SK-N-SH (cell line): ENCODE measurements at regions not wholly inside any gene's neighbourhood (a gene's known extent, or its start where the extent isn't known, plus 50 kb on each side); places are given as distances from the start of the nearest gene placed in this dataset.

ENCODE experiments used
- CTCF ChIA-PET: fragments of 300-600, 350-600 bp; formaldehyde crosslinking; extraction: SDS; loops from one replicate; lab custom pipeline; 2021; lab: Yijun Ruan, JAX
- POLR2A ChIA-PET: fragments of 350-600 bp; sonication (Branson Sonifier 250); formaldehyde crosslinking; extraction: SDS; loops from one replicate; lab custom pipeline; 2020; ENCODE audit warnings: antibody characterized with exemption, inconsistent platforms; lab: Yijun Ruan, JAX
- DNase-seq: peaks from one replicate; pipeline ENCODE4 v3.0.0; 2012
- H2AFZ ChIP-seq: fragments of 200-600 bp; sonication (generic); 2 replicates; pipeline ENCODE4 v1.8.1; 2016; ENCODE audit warnings: antibody characterized with exemption, mild to moderate bottlenecking, low read depth
- H3F3A ChIP-seq: fragments of 200-600 bp; sonication (generic); replicated peaks from 2 replicates; pipeline ENCODE3; 2016; ENCODE audit warnings: antibody characterized with exemption, mild to moderate bottlenecking; ENCODE audit not compliant: insufficient read depth
- H3K27ac ChIP-seq, 2 experiments: fragments of 200-500 bp in 1 of 2; fragments of 200-600 bp in 1 of 2; sonication (Bioruptor generic) in 1 of 2; sonication (generic), shearing (Covaris generic) in 1 of 2; 2 replicates each; pipeline versions ENCODE4 v1.5.1 to v1.6.1; 2014 to 2016; ENCODE audit warnings: low read depth in 2 of 2, inconsistent platforms in 1 of 2, low read length in 1 of 2, mild to moderate bottlenecking in 1 of 2, mixed read lengths in 1 of 2
- H3K27me3 ChIP-seq: fragments of 200-600 bp; sonication (generic), shearing (Covaris generic); 2 replicates; pipeline ENCODE4 v1.6.1; 2016; ENCODE audit warnings: mixed run types; ENCODE audit not compliant: insufficient read depth
- H3K36me3 ChIP-seq, 2 experiments: fragments of 200-500 bp in 1 of 2; fragments of 200-600 bp in 1 of 2; sonication (Bioruptor generic) in 1 of 2; sonication (generic) in 1 of 2; replicated peaks in 1 of 2; 2 replicates each; pipeline versions ENCODE3 to v1.5.1; 2014 to 2016; ENCODE audit warnings: low read length in 1 of 2, mild to moderate bottlenecking in 1 of 2; ENCODE audit not compliant: insufficient read depth in 2 of 2, control insufficient read depth in 1 of 2
- H3K4me1 ChIP-seq, 2 experiments: fragments of 200-500 bp in 1 of 2; fragments of 200-600 bp in 1 of 2; sonication (Bioruptor generic) in 1 of 2; sonication (generic), shearing (Covaris generic) in 1 of 2; 2 replicates each; pipeline versions ENCODE4 v1.5.1 to v1.6.1; 2014 to 2016; ENCODE audit warnings: low read depth in 1 of 2, low read length in 1 of 2, mixed run types in 1 of 2; ENCODE audit not compliant: insufficient read depth in 2 of 2, control insufficient read depth in 1 of 2
- H3K4me2 ChIP-seq: fragments of 200-600 bp; sonication (generic), shearing (Covaris generic); 2 replicates; pipeline ENCODE4 v1.6.1; 2017; ENCODE audit warnings: mixed run types
- H3K4me3 ChIP-seq, 2 experiments: fragments of 200-500 bp in 1 of 2; fragments of 200-600 bp in 1 of 2; sonication (Bioruptor generic) in 1 of 2; sonication (generic), shearing (Covaris generic) in 1 of 2; 2 replicates each; pipeline versions ENCODE4 v1.5.1 to v1.8.1; 2014 to 2016; ENCODE audit warnings: low read depth in 2 of 2, inconsistent platforms in 1 of 2, low read length in 1 of 2, mild to moderate bottlenecking in 1 of 2, mixed read lengths in 1 of 2, moderate library complexity in 1 of 2
- H3K79me2 ChIP-seq: fragments of 200-600 bp; sonication (generic); 2 replicates; pipeline ENCODE4 v1.8.1; 2017; ENCODE audit warnings: mild to moderate bottlenecking; ENCODE audit not compliant: insufficient read depth
- H3K9ac ChIP-seq: fragments of 200-600 bp; sonication (generic); 2 replicates; pipeline ENCODE4 v1.6.1; 2017; ENCODE audit warnings: mixed run types
- H3K9me2 ChIP-seq: fragments of 200-600 bp; sonication (generic); 2 replicates; pipeline ENCODE4 v1.6.1; 2017; ENCODE audit warnings: mixed run types
- H3K9me3 ChIP-seq: fragments of 200-600 bp; sonication (generic); 2 replicates; pipeline ENCODE4 v1.6.1; 2017; ENCODE audit warnings: mixed run types, mild to moderate bottlenecking, moderate library complexity
- H4K20me1 ChIP-seq: fragments of 200-600 bp; sonication (generic); 2 replicates; pipeline ENCODE4 v1.6.1; 2017; ENCODE audit warnings: mild to moderate bottlenecking, mixed run types; ENCODE audit not compliant: insufficient read depth
- CHD2 ChIP-seq: fragments of 150-350 bp; IDR thresholded peaks from 2 replicates; pipeline ENCODE4 v1.6.1; 2018; ENCODE audit warnings: low read length; ENCODE audit not compliant: partially characterized antibody
- EP300 ChIP-seq, 2 experiments: IDR thresholded peaks; 2 replicates each; pipeline versions ENCODE4 v1.4.0 to v1.6.1; 2012; ENCODE audit warnings: borderline replicate concordance in 1 of 2, low read depth in 1 of 2, low read length in 1 of 2
- EZH2phosphoT487 ChIP-seq: fragments of 200-600 bp; sonication (generic); IDR thresholded peaks from 2 replicates; pipeline ENCODE4 v1.6.1; 2017; ENCODE audit warnings: low read depth, mixed run types, mild to moderate bottlenecking, antibody characterized with exemption, moderate library complexity, borderline replicate concordance
- FOSL2 ChIP-seq: IDR thresholded peaks from 2 replicates; pipeline ENCODE4 v1.4.0; 2012; ENCODE audit warnings: low read depth, mild to moderate bottlenecking, moderate library complexity, borderline replicate concordance
- FOXJ3 ChIP-seq: sonication (generic); formaldehyde crosslinking; IDR thresholded peaks from 2 replicates; pipeline ENCODE4 v1.5.1; 2020; ENCODE audit warnings: mild to moderate bottlenecking, missing genetic modification reagents
- FOXM1 ChIP-seq: IDR thresholded peaks from 2 replicates; pipeline ENCODE4 v1.4.0; 2012; ENCODE audit warnings: low read depth, mild to moderate bottlenecking
- GABPA ChIP-seq: IDR thresholded peaks from 2 replicates; pipeline ENCODE4 v1.4.0; 2012; ENCODE audit warnings: low read depth, mild to moderate bottlenecking
- IRF3 ChIP-seq: fragments of 150-350 bp; IDR thresholded peaks from 2 replicates; pipeline ENCODE4 v1.6.1; 2016; ENCODE audit warnings: mild to moderate bottlenecking, low read depth, low read length
- JUND ChIP-seq: IDR thresholded peaks from 2 replicates; pipeline ENCODE4 v1.4.0; 2012
- MEF2A ChIP-seq: IDR thresholded peaks from 2 replicates; pipeline ENCODE4 v1.4.0; 2012; ENCODE audit warnings: low read depth, borderline replicate concordance
- NFIC ChIP-seq: IDR thresholded peaks from 2 replicates; pipeline ENCODE4 v1.4.0; 2012; ENCODE audit warnings: borderline replicate concordance
- RAD21 ChIP-seq: IDR thresholded peaks from 2 replicates; pipeline ENCODE4 v1.6.1; 2012; ENCODE audit warnings: mild to moderate bottlenecking, low read length
- RCOR1 ChIP-seq: fragments of 150-350 bp; IDR thresholded peaks from 2 replicates; pipeline ENCODE4 v1.6.1; 2017; ENCODE audit warnings: antibody characterized with exemption, low read length
- RFX5 ChIP-seq: IDR thresholded peaks from 2 replicates; pipeline ENCODE4 v1.6.1; 2012; ENCODE audit warnings: mild to moderate bottlenecking, improper control_type of control experiment, low read length
- RXRA ChIP-seq: IDR thresholded peaks from 2 replicates; pipeline ENCODE4 v1.4.0; 2012; ENCODE audit warnings: low read depth, mild to moderate bottlenecking, borderline replicate concordance
- SMC3 ChIP-seq: IDR thresholded peaks from 2 replicates; pipeline ENCODE4 v1.6.1; 2012; ENCODE audit warnings: low read depth, low read length, improper control_type of control experiment
- TEAD4 ChIP-seq: IDR thresholded peaks from 2 replicates; pipeline ENCODE4 v1.4.0; 2012; ENCODE audit warnings: mild to moderate bottlenecking, borderline replicate concordance; ENCODE audit not compliant: insufficient read depth
- ZBTB33 ChIP-seq: IDR thresholded peaks from 2 replicates; pipeline ENCODE4 v1.4.0; 2012; ENCODE audit warnings: low read depth, borderline replicate concordance
- WGBS: methylation state at CpG from one replicate; pipeline ENCODE4 v1.1.6; 2017; ENCODE audit warnings: low lambda C conversion rate; 5-methylcytosine and 5-hydroxymethylcytosine counted together
- TF ChIP-seq, protein P1 (sequence below): IDR thresholded peaks from 2 replicates; pipeline ENCODE4 v1.4.0; 2012; ENCODE audit warnings: low read depth, borderline replicate concordance
- TF ChIP-seq, protein P2 (sequence below): fragments of 150-350 bp; IDR thresholded peaks from 2 replicates; pipeline ENCODE4 v1.6.1; 2017; ENCODE audit warnings: antibody characterized with exemption, low read length, low read depth, borderline replicate concordance

- no peaks in the 10 kb centered on the region for H3K79me2 ChIP-seq
- H3K27me3 ChIP-seq: no peaks in the 10 kb centered on the region
- no peaks in the 10 kb centered on the region for H3K9me2 ChIP-seq
- ChIA-PET CTCF (interaction anchor here (0.6 to 3.6 kb wide), 6 partner anchors 11 to 1036 kb away, joined by 3 to 34 read pairs (median 8); partner anchors contain the start of gene GFM1), POLR2A (no interaction called here)
- no peak overlapping the region for H3K27ac ChIP-seq
- no peak overlapping the region for H3K4me3 ChIP-seq
- no peaks in the 10 kb centered on the region for H4K20me1 ChIP-seq
- TF ChIP-seq RFX5 (no peak), GABPA (no peak), RCOR1 (no peak), CHD2 (no peak), RAD21 (no peak), EZH2phosphoT487 (no peak), IRF3 (no peak), SMC3 (no peak), FOXM1 (no peak)
- TF ChIP-seq, protein P1, sequence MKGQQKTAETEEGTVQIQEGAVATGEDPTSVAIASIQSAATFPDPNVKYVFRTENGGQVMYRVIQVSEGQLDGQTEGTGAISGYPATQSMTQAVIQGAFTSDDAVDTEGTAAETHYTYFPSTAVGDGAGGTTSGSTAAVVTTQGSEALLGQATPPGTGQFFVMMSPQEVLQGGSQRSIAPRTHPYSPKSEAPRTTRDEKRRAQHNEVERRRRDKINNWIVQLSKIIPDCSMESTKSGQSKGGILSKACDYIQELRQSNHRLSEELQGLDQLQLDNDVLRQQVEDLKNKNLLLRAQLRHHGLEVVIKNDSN: no peak
- H2AFZ ChIP-seq: no peak overlapping the region
- H3F3A ChIP-seq: peaks cover 4% of the 10 kb centered on the region
- no peak overlapping the region for H3K4me2 ChIP-seq
- WGBS: 86% methylated on average over 8 of the region's 9 CpGs
- H3K9me3 ChIP-seq: no peaks in the 10 kb centered on the region
- no peaks in the 10 kb centered on the region for H3K36me3 ChIP-seq
- no peak for DNase-seq
- no peak overlapping the region for H3K9ac ChIP-seq
- H3K4me1 ChIP-seq: peaks cover 0 to 8% of the 10 kb centered on the region in 2 experiments; a peak in 1 of 4 replicates
Measured at GRCh38 chr3:157607826-157608405, 104.7 kb upstream of the VEPH1 start.

GRCh38 chr3:157606852-157607197 is 103.6 kb upstream of the VEPH1 start:
- Histone ChIP-seq H3K4me2 (no peak overlapping the region), H3K36me3 (no peaks in the 10 kb centered on the region), H4K20me1 (no peaks in the 10 kb centered on the region), H2AFZ (0 out of 2 replicates have a peak overlapping the region, but pooled peaks have one; percentile 1), H3K27me3 (no peaks in the 10 kb centered on the region), H3K9me3 (no peaks in the 10 kb centered on the region), H3K4me1 (peaks cover 0 to 4% of the 10 kb centered on the region in 2 experiments; a peak in 1 of 4 replicates), H3K27ac (no peak overlapping the region), H3K9me2 (no peaks in the 10 kb centered on the region), H3K79me2 (no peaks in the 10 kb centered on the region), H3K9ac (no peak overlapping the region), H3F3A (peaks cover 4% of the 10 kb centered on the region), H3K4me3 (peak overlapping the region in 1 of 2 experiments; percentile 18; a peak in 1 of 4 replicates)
- no peak for DNase-seq
- CTCF ChIA-PET: interaction anchor here (0.6 to 4.8 kb wide), 44 partner anchors 8 to 1185 kb away, joined by 3 to 34 read pairs (median 4); partner anchors contain the start of genes GFM1 and MLF1
- TF ChIP-seq ZBTB33 (no peak), EP300 (IDR thresholded peaks at IDR 0.05; ENCODE audit: borderline replicate concordance in 1 of 2, low read depth in 1 of 2, low read length in 1 of 2) (no peak), JUND (no peak), FOXM1 (no peak), RAD21 (no peak), MEF2A (no peak), TEAD4 (no peak), FOSL2 (no peak), RXRA (no peak), FOXJ3 (CRISPR knock-in tag) (no peak), NFIC (no peak), RFX5 (no peak)
- TF ChIP-seq, protein P1: no peak
- TF ChIP-seq, protein P2, sequence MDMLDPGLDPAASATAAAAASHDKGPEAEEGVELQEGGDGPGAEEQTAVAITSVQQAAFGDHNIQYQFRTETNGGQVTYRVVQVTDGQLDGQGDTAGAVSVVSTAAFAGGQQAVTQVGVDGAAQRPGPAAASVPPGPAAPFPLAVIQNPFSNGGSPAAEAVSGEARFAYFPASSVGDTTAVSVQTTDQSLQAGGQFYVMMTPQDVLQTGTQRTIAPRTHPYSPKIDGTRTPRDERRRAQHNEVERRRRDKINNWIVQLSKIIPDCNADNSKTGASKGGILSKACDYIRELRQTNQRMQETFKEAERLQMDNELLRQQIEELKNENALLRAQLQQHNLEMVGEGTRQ: no peak
- WGBS: 80% methylated on average over 4 of the region's 4 CpGs
- POLR2A ChIA-PET: interaction anchor here (1.0 kb wide), 1 partner anchor 64 kb away, joined by 3 read pairs; no protein-coding TSS in a partner anchor
